B cell (primary cell): ENCODE measurements at regions not wholly inside any gene's neighbourhood (a gene's known extent, or its start where the extent isn't known, plus 50 kb on each side); places are given as distances from the start of the nearest gene placed in this dataset.
"Not testable (repeated sequence)": the region's sequence is repeated elsewhere in the genome, so short reads cannot be mapped to it uniquely, and the experiment has no call there.

Experiments
- EZH2 ChIP-seq: IDR thresholded peaks from 2 replicates; pipeline ENCODE4 v1.6.1; 2012; ENCODE audit warnings: borderline replicate concordance, low read depth, mild to moderate bottlenecking, moderate library complexity, low read length; ENCODE audit not compliant: insufficient read depth, poor library complexity, severe bottlenecking
- TF ChIP-seq, protein P1 (sequence below): fragments of 200-600 bp; IDR thresholded peaks from one replicate; pipeline ENCODE4 v1.8.0; 2022; ENCODE audit warnings: antibody characterized with exemption, mild to moderate bottlenecking

DNA sequence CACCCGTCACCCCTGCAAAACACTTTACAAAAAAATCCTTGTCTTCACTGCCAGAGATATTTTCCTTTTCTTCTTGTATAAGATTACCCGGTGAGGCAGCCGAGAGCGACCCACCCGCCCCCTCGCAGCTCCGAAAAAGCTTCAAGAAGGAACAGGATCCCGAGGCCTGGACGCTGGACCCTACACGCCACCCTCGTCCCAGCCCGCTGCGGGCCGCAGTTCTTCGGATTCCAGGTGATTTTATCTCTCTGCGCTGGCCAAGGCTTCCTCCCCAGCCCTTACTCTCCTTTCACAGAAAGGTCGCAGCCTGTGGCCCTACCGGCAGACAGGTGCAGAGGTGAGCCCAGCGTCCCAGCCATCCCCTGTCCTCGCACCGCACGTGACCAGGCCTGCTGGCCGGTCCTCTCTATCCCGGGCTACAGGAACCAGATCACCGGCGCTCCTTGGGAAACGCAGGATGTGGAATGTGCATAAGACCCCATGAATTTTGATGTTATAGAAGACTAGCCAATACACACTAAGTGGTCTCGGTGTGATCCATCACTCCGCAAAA, 2993.5 kb upstream of the TEKT4 start:
- TF ChIP-seq, protein P1, sequence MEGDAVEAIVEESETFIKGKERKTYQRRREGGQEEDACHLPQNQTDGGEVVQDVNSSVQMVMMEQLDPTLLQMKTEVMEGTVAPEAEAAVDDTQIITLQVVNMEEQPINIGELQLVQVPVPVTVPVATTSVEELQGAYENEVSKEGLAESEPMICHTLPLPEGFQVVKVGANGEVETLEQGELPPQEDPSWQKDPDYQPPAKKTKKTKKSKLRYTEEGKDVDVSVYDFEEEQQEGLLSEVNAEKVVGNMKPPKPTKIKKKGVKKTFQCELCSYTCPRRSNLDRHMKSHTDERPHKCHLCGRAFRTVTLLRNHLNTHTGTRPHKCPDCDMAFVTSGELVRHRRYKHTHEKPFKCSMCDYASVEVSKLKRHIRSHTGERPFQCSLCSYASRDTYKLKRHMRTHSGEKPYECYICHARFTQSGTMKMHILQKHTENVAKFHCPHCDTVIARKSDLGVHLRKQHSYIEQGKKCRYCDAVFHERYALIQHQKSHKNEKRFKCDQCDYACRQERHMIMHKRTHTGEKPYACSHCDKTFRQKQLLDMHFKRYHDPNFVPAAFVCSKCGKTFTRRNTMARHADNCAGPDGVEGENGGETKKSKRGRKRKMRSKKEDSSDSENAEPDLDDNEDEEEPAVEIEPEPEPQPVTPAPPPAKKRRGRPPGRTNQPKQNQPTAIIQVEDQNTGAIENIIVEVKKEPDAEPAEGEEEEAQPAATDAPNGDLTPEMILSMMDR, result not testable (repeated sequence)
- not testable (repeated sequence) for TF ChIP-seq EZH2
